ENCODE measurements at regions not wholly inside any gene's neighbourhood (a gene's known extent, or its start where the extent isn't known, plus 50 kb on each side); places are given as distances from the start of the nearest gene placed in this dataset.

- no peak for DNase-seq
Observed at GRCh38 chr5:168159425-168159824, 132.0 kb upstream of the WWC1 start.

- no peak for DNase-seq
Observed at GRCh38 chr5:168162464-168162863, 129.0 kb upstream of the WWC1 start.

- no peak for DNase-seq
Observed at GRCh38 chr5:168163966-168164365, 127.5 kb upstream of the WWC1 start.

- DNase-seq: no peak
Observed at GRCh38 chr5:168165221-168165914, 126.1 kb upstream of the WWC1 start.

GRCh38 chr5:168165977-168166376, 125.5 kb upstream of the WWC1 start:
- DNase-seq: no peak

- DNase-seq: no peak
Observed at GRCh38 chr5:168167338-168167737, 124.1 kb upstream of the WWC1 start.

- no peak for DNase-seq
Observed at GRCh38 chr5:168168978-168169698, 122.3 kb upstream of the WWC1 start.

- no peak for DNase-seq
Observed at GRCh38 chr5:168169791-168170190, 121.7 kb upstream of the WWC1 start.

- no peak for DNase-seq
Observed at GRCh38 chr5:168171901-168172759, 119.3 kb upstream of the WWC1 start.

- no peak for DNase-seq
Observed at GRCh38 chr5:168172760-168173223, 118.7 kb upstream of the WWC1 start.

- no peak for DNase-seq
Observed at GRCh38 chr5:168174376-168174775, 117.1 kb upstream of the WWC1 start.

GRCh38 chr5:168176251-168176650, 115.2 kb upstream of the WWC1 start:
- DNase-seq: no peak

GRCh38 chr5:168176941-168177340, 114.5 kb upstream of the WWC1 start:
- no peak for DNase-seq

- no peak for DNase-seq
Observed at GRCh38 chr5:168177831-168178450, 113.5 kb upstream of the WWC1 start.

GRCh38 chr5:168179192-168179593, 112.3 kb upstream of the WWC1 start:
- DNase-seq: no peak

- no peak for DNase-seq
Observed at GRCh38 chr5:168182269-168182668, 109.2 kb upstream of the WWC1 start.

- no peak for DNase-seq
Observed at GRCh38 chr5:168184103-168184502, 107.3 kb upstream of the WWC1 start.

GRCh38 chr5:168186289-168187074, 105.0 kb upstream of the WWC1 start:
- DNase-seq: no peak

- no peak for DNase-seq
Observed at GRCh38 chr5:168187614-168188013, 103.8 kb upstream of the WWC1 start.

GRCh38 chr5:168188182-168188581, 103.3 kb upstream of the WWC1 start:
- DNase-seq: no peak

- DNase-seq: no peak
Observed at GRCh38 chr5:168192120-168192519, 99.3 kb upstream of the WWC1 start.
